GM12878 (cell line): ENCODE measurements at regions not wholly inside any gene's neighbourhood (a gene's known extent, or its start where the extent isn't known, plus 50 kb on each side); places are given as distances from the start of the nearest gene placed in this dataset.

ENCODE experiments used
- ATAC-seq: fragments of 200-7000 bp; cut with Tn5 transposase; 3 replicates; pipeline ENCODE4 v1.9.1; 2020; ENCODE audit warnings: mild to moderate bottlenecking, moderate library complexity
- BruUV-seq: library from RNA; stranded (reverse); fragments of 400-500 nt; replicated peaks from 2 replicates; lab custom pipeline; 2021; lab: Mats Ljungman, UMichigan
- CTCF ChIA-PET: fragments of 300-600 bp; sonication (Branson Sonifier 250); formaldehyde crosslinking; extraction: SDS; loops from one replicate; lab custom pipeline; 2021; ENCODE audit warnings: inconsistent platforms; lab: Yijun Ruan, JAX
- POLR2A ChIA-PET: fragments of 350-600 bp; formaldehyde crosslinking; extraction: SDS; loops from one replicate; lab custom pipeline; 2021; ENCODE audit warnings: inconsistent platforms; lab: Charles Lee
- RAD21 ChIA-PET: fragments of 300-600 bp; sonication (Branson Sonifier 250); formaldehyde crosslinking; loops from one replicate; lab custom pipeline; 2023; ENCODE audit warnings: antibody characterized with exemption; ENCODE audit not compliant: unreplicated experiment; lab: Charles Lee
- SMC1A ChIA-PET: fragments of 300-600 bp; sonication (Branson Sonifier 250); formaldehyde crosslinking; loops from one replicate; lab custom pipeline; 2023; ENCODE audit not compliant: unreplicated experiment, uncharacterized antibody; lab: Charles Lee
- DNase-seq: peaks from one replicate; pipeline ENCODE4 v3.0.0-alpha.2; 2011; ENCODE audit warnings: low read depth, low spot score
- FAIRE-seq: peaks from 3 replicates; lab custom pipeline; 2011; peaks lifted over from hg19 to GRCh38; lab: Jason Lieb, UNC
- H2AFZ ChIP-seq: 2 replicates; pipeline ENCODE4 v1.6.0; 2011; ENCODE audit warnings: low read depth, low read length, control low read depth; ENCODE audit not compliant: control insufficient read depth
- H3K27ac ChIP-seq: 2 replicates; pipeline ENCODE4 v1.5.1; 2011; ENCODE audit warnings: control low read depth; ENCODE audit not compliant: control insufficient read depth, insufficient read depth
- H3K27me3 ChIP-seq, 2 experiments: replicated peaks in 1 of 2; 2 replicates each; pipeline versions ENCODE4 v1.6.0 to v1.6.1; 2011; ENCODE audit warnings: low read length in 1 of 2; ENCODE audit not compliant: control insufficient read depth in 2 of 2, insufficient read depth in 2 of 2
- H3K36me3 ChIP-seq, 2 experiments: 2 replicates each; pipeline ENCODE4 v1.5.1; 2011; ENCODE audit warnings: low read length in 1 of 2; ENCODE audit not compliant: control insufficient read depth in 2 of 2, insufficient read depth in 2 of 2
- H3K4me1 ChIP-seq: 2 replicates; pipeline ENCODE4 v1.6.1; 2011; ENCODE audit warnings: mild to moderate bottlenecking, low read length, moderate library complexity, mixed read lengths; ENCODE audit not compliant: control insufficient read depth, insufficient read depth
- H3K4me2 ChIP-seq: 2 replicates; pipeline ENCODE4 v1.6.0; 2011; ENCODE audit warnings: control low read depth; ENCODE audit not compliant: control insufficient read depth, insufficient read depth
- H3K4me3 ChIP-seq: fragments of 200-600 bp; sonication (generic); 2 replicates; pipeline ENCODE4 v1.5.1; 2016
- H3K79me2 ChIP-seq: 2 replicates; pipeline ENCODE4 v1.6.0; 2011; ENCODE audit warnings: low read length; ENCODE audit not compliant: control insufficient read depth, insufficient read depth
- H3K9ac ChIP-seq: 2 replicates; pipeline ENCODE4 v1.8.0; 2011; ENCODE audit warnings: low read length, control low read depth, mixed read lengths; ENCODE audit not compliant: control insufficient read depth, insufficient read depth
- H3K9me3 ChIP-seq: replicated peaks from 3 replicates; pipeline ENCODE4 v1.5.1; 2011; ENCODE audit warnings: mild to moderate bottlenecking, low read length; ENCODE audit not compliant: control insufficient read depth, insufficient read depth
- H4K20me1 ChIP-seq: 2 replicates; pipeline ENCODE4 v1.6.0; 2011; ENCODE audit not compliant: control insufficient read depth, insufficient read depth
- BACH1 ChIP-seq: fragments of 450-650 bp; IDR thresholded peaks from 2 replicates; pipeline ENCODE4 v1.6.1; 2017; ENCODE audit warnings: mild to moderate bottlenecking, borderline replicate concordance
- BCLAF1 ChIP-seq: fragments of 450-650 bp; IDR thresholded peaks from 2 replicates; pipeline ENCODE4 v1.6.1; 2017; ENCODE audit warnings: antibody characterized with exemption, mild to moderate bottlenecking, moderate library complexity
- ESRRA ChIP-seq: IDR thresholded peaks from 2 replicates; pipeline ENCODE4 v1.6.1; 2012; ENCODE audit warnings: mild to moderate bottlenecking, low read length, improper control_type of control experiment
- GABPA ChIP-seq: IDR thresholded peaks from 2 replicates; pipeline ENCODE4 v1.6.1; 2014; ENCODE audit warnings: antibody characterized with exemption, low read depth, mild to moderate bottlenecking, inconsistent platforms
- JUNB ChIP-seq: IDR thresholded peaks from 2 replicates; pipeline ENCODE4 v1.6.1; 2016; ENCODE audit warnings: antibody characterized with exemption, mild to moderate bottlenecking
- KDM1A ChIP-seq: fragments of 200-600 bp; sonication (generic); IDR thresholded peaks from 2 replicates; pipeline ENCODE4 v1.6.1; 2016; ENCODE audit warnings: borderline replicate concordance
- MEF2B ChIP-seq: fragments of 450-650 bp; IDR thresholded peaks from 2 replicates; pipeline ENCODE4 v1.6.1; 2018; ENCODE audit warnings: mild to moderate bottlenecking, moderate library complexity; ENCODE audit not compliant: partially characterized antibody, poor library complexity, severe bottlenecking
- NFIC ChIP-seq: IDR thresholded peaks from 2 replicates; pipeline ENCODE4 v1.6.1; 2012; ENCODE audit warnings: low read depth, mild to moderate bottlenecking, inconsistent platforms, low read length, moderate library complexity
- SRF ChIP-seq, 2 experiments: IDR thresholded peaks; 2 replicates each; pipeline ENCODE4 v1.6.1; 2011; ENCODE audit warnings: low read depth in 2 of 2, low read length in 2 of 2, mild to moderate bottlenecking in 1 of 2, moderate library complexity in 1 of 2
- ZNF217 ChIP-seq: fragments of 450-650 bp; IDR thresholded peaks from 2 replicates; pipeline ENCODE4 v1.6.1; 2017; ENCODE audit warnings: antibody characterized with exemption, mild to moderate bottlenecking
- ZNF274 ChIP-seq: IDR thresholded peaks from one replicate; pipeline ENCODE4 v1.8.0; 2011; ENCODE audit not compliant: insufficient read length, insufficient read depth
- ZSCAN29 ChIP-seq: fragments of 450-650 bp; IDR thresholded peaks from 2 replicates; pipeline ENCODE4 v1.6.1; 2017; ENCODE audit warnings: mild to moderate bottlenecking, moderate library complexity
- WGBS: methylation state at CpG from one replicate; pipeline ENCODE4 v1.1.6; 2016; ENCODE audit warnings: low lambda C conversion rate; ENCODE audit not compliant: insufficient replicate concordance, insufficient coverage; ENCODE audit errors: missing lambda C conversion rate; 5-methylcytosine and 5-hydroxymethylcytosine counted together
- in situ Hi-C: fragments of 300-500 bp; cut with MboI; formaldehyde crosslinking; loops from 9 replicates; pipeline ENCODE4 v1.14.3; 2018; ENCODE audit warnings: mixed read lengths
- intact Hi-C: fragments of 100-400 bp; cut with micrococcal nuclease; formaldehyde crosslinking; loops from one replicate; pipeline ENCODE4 v1.14.2; 2022; ENCODE audit not compliant: unreplicated experiment

GRCh38 chr2:106963893-106964292, 77.9 kb upstream of the ST6GAL2 start (continued):
- TF ChIP-seq BCLAF1 (no peak), ZNF274 (no peak), ZSCAN29 (no peak), ZNF217 (no peak), NFIC (no peak)

- CTCF ChIA-PET: no interaction called here
- SMC1A ChIA-PET: no interaction called here
- no TSS peak for BruUV-seq
Observed at GRCh38 chr2:106965611-106966010, 79.6 kb upstream of the ST6GAL2 start.

More at GRCh38 chr2:106965611-106966010, 79.6 kb upstream of the ST6GAL2 start:
- intact Hi-C loops (no loop called here), in situ Hi-C loops (no loop called here)
- ATAC-seq (no peak), DNase-seq (no peak), FAIRE-seq (no peak)
- no peaks in the 10 kb centered on the region for H3K4me1 ChIP-seq
- no peak overlapping the region for H3K4me3 ChIP-seq
- no peaks in the 10 kb centered on the region for H4K20me1 ChIP-seq
- RAD21 ChIA-PET: no interaction called here
- H3K27me3 ChIP-seq: no peaks in the 10 kb centered on the region
- POLR2A ChIA-PET: no interaction called here
- H3K4me2 ChIP-seq: no peak overlapping the region
- no peak overlapping the region for H3K27ac ChIP-seq
- H3K9me3 ChIP-seq: no peaks in the 10 kb centered on the region
- H3K36me3 ChIP-seq: no peaks in the 10 kb centered on the region
- H3K9ac ChIP-seq: no peak overlapping the region
- no peaks in the 10 kb centered on the region for H3K79me2 ChIP-seq
- WGBS: 39% methylated on average over 3 of the region's 3 CpGs
- H2AFZ ChIP-seq: no peak overlapping the region
- TF ChIP-seq ESRRA (no peak), BACH1 (no peak), MEF2B (no peak), KDM1A (no peak), SRF (IDR thresholded peaks at IDR 0.05; ENCODE audit: low read depth in 2 of 2, low read length in 2 of 2) (no peak), JUNB (no peak), GABPA (no peak), NFIC (no peak)
